NCI-H1694 treated with DMSO at 0.1 percent for 48 hours (cell line): ENCODE measurements at regions not wholly inside any gene's neighbourhood (a gene's known extent, or its start where the extent isn't known, plus 50 kb on each side); places are given as distances from the start of the nearest gene placed in this dataset.

Experiments
- DNase-seq: peaks from one replicate; lab custom pipeline; 2025; lab: John Stamatoyannopoulos, UW

DNA sequence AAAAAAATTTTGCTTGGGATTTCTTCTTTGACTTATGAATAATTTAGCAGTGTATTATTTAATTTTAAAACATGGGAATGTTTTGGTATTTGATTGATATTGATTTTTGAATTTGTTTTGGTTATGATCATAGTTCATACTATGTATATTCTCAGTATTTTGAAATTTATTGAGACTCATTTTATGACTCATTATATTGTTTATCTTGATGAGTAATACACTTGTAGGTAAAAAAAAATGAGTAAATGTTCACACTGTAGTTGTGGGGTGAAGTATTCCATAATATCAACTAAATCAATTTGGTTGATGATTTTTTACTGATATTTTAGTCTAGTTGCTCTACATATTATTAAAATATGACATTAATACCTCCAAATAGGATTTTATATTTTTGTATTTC is 1142.2 kb downstream of the ADGRL3 start:
- DNase-seq, result no peak

DNA sequence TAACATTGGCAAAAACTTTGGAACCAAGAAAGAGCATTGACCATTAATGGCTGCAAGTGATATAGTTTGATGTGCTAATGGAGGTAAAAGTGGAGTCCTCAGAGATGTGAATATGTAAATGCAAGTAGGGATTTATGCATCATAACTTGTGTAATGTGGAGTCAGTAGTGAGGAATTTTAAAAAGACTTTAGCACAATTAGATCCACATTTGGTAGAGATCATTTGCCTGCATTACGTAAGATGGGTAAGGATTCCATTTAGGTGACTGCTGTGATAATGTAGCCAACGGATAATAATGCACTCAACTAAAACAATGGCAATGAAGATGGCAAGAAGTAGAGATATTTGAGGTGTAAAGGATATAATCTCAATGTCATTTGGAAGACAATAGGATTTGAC is 1128.4 kb downstream of the ADGRL3 start:
- DNase-seq, result no peak

DNA sequence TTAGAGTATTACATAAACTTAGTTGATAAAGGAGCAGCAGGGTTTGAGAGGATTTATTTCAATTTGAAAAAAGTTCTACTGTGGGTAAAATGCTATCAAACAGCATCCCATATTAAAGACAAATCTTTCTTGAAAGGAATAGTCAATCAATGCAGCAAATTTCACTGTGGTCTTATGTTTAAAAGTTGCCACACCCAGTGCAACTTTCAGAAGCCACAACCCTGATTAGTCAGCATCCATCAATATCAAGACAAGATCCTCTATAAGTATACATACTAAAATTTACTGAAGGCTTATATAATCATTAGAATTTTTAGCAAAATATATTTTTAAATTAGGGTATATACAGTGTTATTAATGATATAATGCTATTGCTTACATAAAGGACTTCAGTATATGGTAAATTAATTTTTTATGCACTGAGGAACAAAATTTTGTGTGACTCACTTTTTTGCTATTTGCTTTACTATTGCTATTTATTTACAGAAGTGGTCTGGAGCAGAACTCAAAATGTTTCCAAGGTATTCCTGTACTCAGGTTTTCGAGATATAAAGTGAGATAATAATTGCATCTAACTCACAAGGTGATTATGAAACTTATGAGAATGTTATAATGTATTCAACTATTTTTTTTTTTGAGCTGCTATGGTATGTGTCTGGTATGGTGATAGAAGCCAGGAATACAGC is 1127.6 kb downstream of the ADGRL3 start:
- DNase-seq, result no peak

DNA sequence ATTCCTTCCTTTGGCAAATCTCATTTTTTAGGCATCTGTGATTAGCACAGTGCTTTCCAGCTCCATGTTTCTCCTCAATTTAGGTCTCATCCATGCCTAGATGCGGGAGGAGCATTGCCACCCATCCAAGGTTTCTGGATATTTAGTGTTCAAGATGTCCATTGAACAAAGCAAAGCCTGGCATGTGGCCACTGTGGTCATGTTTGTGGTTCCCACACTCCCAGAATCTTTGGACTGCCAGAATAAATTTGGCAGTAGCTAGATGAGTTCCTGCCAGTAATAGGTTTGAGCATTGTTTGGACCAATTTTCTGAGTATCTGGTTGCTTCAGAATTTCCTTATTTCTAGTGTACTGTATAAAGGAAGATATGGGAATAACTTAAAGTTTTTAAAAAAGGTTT is 1124.1 kb downstream of the ADGRL3 start:
- no peak for DNase-seq

DNA sequence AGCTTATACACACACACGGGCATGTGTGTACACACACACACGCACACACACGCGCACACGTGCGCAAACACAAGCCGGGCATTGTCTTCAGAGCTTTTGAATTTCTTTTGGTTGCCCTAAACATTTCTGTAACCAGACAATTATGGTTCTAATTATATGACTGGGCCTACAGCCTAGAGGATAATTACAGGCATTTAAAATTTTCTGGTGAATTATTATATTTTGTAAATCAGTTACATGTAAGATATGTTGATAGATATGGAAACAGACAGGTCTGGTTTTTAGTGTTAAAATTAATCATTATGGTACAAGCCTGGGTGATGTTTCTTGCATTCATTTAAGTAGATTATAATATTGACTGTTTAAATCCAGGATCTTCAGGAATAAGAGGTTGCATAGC is 1120.5 kb downstream of the ADGRL3 start:
- DNase-seq, result no peak

DNA sequence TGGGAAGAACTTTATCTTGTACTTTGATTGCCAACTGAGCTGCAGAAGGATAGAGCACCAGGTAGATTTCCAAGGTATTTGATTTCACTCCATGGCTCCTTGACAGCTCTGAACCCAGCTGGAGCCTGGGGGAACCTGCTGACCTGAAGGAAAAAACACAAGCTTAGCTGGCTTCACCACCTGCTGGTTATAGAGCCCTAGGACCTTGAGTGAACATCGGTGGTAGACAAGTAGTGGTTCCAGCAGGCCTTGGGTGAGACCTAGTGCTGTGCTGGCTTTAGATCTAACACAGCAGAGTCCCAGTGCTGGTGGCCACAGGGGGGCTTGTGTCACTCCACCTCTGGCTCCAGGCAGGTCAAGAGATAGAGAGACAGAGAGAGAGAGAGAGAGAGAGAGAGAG is 1102.6 kb downstream of the ADGRL3 start:
- DNase-seq, result no peak

DNA sequence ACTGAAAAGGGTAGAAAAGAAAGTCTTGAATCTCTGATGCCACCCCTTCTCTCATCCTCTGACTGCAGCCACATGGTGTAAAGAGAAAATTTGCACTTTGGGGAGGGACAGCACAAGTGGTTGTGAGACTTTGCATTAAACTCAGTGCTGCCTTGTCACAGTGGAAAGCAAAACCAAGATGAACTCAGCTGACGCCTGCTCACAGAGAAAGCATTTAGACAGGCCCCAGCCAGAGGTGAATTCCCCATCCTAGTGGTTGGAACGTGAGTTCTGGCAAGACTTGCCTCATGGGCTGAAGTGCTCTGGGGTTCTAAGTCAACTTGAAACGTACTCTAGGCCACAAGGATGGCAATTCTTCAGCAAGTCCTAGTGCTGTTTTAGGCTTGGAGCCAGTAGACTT is 1101.4 kb downstream of the ADGRL3 start:
- no peak for DNase-seq

DNA sequence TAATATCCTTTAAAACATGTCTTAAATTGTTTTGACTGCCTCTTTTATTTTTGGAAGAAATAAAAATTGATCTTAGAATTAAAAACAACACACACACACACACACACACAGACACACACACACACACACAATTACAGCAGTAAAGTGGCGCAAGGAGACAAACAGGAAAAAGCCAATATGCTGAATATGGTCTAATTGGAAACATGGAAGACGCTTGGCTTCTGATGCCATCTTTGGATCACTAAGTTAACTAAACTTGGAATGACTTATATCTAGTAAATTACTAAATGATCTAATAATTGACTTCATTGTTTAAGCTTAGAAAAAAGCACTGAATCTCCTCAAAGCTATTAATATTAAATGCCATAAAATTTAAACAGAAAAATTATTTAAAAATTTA is 1093.4 kb downstream of the ADGRL3 start:
- no peak for DNase-seq

DNA sequence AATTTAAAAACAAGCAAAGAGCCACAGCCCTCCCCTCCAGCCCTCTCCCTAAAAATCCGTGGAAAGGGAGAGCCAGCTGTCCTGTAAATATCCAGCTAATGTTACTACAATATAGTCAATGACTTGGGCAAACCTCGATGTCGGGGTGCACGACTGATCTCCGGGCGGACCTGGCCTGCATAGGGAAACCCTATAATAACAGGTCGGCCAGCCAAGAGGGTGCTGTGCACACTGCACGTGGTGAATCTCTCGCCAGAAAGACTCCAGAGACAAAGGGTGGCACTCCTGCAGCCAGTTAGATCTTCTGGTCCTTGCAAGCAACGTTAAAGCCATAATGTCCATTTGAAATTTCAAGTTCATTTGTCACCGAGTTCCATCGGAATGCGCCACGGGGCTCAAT is 1092.8 kb downstream of the ADGRL3 start:
- no peak for DNase-seq

DNA sequence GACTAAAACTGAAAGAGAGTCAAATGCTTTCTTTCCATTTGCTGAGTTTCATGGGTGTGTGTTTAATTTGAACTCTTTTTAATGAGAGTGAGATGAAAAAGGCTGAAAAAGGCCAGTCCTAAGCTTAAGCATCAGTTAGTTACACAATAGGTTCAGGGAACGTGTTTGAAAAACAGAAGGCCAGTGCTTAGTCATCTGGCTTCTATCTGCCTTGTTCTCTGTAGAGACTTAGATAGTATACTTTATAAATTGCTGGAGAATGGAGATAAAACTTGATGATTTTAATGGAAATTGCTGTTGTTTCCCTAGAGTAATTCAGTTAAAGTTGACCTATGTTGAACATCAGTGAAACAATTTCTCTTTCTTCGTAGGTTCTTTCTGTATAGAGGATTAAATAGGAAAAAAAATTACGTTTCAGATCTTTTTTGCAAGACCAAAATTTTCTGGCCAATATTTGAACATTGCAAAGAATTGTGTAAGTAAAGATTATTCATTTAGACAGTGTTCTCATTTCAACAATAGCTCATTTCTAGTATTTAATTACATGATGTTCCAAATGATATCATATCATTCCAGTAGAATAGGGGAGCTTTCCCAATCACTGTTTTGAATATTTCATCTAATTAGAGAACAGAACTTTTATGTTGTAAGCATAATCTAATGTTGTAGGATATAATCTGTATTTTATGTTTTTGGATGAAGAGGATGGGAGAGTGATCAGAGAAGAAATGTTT is 1088.8 kb downstream of the ADGRL3 start:
- DNase-seq, result no peak

DNA sequence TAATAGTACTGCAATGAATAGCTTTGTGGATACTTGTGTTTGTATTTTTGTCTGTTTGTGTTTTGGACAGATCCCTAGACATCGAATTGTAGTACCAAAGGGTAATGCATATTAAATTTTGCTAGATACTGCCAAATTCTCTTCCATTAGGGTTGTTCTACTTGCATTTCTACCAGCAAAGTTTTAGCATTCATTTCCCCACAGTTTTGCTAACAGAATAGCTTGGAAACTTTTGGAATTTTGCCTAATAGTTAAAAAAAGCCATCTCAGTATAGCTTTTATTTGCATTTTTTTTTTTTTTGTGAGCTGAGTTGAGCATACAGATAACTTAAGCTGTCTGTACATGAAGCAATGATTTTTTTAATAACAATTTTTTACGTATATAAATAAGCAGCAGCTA is 1084.9 kb downstream of the ADGRL3 start:
- DNase-seq, result no peak

DNA sequence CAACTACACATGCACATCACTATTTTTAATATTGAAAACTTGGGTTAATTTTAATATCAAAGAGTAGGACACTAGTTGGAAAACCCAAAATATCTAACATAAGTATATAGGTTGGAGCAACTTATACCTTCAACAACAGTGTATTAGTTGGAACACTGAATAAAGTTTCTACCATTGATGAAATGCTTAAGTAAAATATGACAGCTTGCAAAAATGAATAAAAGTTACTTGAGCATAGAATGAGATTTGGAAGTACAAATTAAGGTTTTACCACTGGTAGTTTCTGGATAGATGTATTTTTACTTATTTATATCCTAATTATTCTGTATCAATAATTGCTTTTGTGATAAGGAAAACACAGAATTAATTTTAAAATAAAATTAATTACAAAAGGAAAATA is 1079.6 kb downstream of the ADGRL3 start:
- DNase-seq, result no peak

DNA sequence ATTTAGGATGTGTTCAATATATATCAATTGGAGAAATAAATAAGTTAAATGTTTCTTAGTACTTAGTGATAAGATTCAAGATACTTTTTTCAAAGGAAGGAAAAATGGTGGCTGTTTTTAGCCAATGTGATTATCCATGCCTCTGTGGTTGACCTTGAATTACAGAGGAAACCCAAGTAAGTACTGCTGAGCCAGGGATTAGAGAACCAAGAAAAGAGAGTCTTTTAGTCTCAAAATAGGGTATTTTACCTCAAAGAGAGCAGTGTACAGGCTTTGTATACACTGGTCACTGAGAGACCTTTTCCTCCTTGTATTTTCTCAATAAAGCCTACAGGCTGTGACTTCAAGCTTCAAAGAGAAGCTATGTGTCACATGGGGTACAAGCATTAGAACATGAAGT is 1075.3 kb downstream of the ADGRL3 start:
- DNase-seq, result no peak

DNA sequence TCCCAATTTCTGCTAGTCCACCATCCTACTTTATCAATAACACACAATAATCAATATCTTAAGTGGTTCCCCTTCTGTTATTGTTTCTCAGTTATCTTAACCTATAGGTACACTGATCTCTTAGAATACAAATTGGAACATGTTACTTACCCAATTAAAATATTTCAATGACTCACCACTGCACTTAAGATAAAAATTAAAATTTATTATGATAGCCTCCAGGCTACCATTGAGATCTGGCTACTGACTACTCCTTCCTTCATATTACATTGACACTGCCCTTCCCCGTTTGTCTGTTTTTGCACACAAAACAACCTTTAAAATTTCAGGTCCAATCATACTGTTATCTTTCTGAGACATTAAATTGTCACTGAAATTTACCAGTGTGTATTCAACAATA is 1074.7 kb downstream of the ADGRL3 start:
- no peak for DNase-seq

DNA sequence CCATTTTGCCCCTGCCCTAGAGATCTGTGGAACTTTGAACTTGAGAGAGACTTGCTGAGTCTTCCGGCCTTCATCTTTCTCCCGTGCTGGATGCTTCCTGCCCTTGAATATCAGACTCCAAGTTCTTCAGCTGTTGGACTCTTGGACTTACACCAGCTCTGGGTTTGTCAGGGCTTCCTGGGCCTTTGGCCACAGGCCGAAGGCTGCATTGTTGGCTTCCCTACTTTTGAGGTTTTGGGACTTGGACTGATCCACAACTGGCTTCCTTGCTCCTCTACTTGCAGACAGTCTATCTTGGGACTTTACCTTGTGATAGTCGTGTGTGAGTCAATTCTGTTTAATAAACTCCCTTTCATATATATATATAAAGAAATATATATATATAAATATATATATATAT is 1071.0 kb downstream of the ADGRL3 start:
- no peak for DNase-seq

DNA sequence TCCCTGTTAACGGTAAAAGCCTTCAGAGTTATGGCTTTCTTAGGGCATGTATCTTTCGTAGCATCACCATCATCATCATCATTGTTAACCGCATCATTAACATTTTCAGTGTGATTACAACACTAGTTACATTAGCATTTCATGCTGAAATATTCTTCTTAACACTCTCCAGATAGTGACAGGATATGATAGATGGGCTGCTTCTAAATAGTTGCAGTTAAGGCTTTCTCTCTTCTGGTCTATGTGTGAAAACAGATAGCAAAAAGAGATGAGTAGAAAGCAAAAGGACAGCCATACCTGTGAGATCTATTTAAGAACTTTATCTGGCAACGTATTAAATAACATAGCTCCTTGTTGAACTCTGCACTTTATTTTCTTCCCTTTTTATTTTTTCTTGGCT is 1069.8 kb downstream of the ADGRL3 start:
- no peak for DNase-seq

DNA sequence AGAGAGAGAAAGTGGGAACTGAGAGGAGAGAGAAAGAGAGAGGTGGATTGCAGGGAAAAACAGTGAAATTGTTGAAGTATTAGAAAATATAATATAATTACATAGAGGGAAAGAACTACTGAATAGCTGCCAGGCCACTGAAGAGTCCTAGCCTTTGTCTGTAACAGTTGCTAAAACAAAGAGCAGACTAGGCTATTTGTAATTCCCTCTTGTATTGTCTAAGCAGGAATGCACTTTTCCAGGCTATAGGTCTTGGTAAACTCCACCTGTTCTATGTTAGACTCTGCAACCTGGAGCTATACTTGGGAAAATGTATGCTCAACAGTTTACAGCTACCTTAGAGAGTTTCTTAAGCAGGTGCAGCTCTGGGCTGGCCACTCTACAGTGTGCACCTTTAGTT is 1063.3 kb downstream of the ADGRL3 start:
- no peak for DNase-seq

DNA sequence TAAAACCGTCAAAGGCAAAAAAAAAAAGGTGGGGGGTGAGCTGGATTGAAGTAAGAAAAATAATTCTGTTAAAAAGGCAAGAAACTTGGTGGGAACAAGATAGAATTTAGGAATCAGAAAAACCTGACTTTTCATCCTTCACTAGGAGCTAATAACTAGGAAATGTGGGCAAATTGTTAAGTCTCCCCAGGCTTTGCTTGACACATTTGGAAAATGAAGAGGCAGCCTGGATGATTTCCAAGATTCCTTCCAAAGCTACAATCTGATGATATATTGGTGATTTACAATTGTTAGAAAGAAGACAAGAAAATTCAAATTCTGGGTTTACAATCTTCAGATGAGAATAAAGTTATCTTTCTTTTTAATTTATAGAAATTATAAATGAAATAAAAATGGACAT is 1062.5 kb downstream of the ADGRL3 start:
- DNase-seq, result no peak

DNA sequence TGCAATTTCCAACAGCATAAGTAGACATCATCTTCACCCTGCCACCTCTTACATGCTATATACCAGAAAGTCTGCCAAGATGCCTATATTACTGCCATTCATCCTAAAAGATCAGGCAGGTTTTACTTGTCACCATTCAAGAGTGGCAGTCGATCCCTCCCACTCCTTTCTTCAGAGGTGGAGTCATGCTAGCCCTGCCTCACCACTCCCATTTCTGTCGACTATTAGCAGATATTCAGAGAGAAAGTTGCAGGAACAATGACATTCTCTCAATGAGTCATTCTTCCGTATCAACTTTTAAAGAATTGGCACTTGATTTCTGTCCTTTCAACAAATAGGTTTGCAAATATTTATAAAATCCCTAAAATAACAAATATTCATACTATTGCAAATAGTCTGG is 1060.1 kb downstream of the ADGRL3 start:
- DNase-seq, result no peak

DNA sequence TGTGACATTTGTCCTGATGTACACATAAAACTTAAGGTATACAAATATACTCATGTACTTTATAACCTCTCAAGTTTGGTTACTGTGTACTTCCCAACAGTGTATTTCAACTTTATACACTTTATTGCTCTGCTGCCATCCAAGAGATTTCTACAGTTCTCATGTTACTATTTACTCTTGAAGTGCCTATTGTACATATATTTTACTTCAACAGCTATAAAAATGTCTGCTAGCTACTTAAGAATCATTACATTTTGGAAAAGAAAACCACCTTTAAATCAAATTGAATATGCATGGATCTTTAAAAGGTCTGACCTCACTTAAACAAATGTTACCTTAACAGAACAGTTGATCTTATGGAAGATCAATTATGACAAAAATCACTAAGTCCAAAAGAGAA is 1056.4 kb downstream of the ADGRL3 start:
- no peak for DNase-seq

DNA sequence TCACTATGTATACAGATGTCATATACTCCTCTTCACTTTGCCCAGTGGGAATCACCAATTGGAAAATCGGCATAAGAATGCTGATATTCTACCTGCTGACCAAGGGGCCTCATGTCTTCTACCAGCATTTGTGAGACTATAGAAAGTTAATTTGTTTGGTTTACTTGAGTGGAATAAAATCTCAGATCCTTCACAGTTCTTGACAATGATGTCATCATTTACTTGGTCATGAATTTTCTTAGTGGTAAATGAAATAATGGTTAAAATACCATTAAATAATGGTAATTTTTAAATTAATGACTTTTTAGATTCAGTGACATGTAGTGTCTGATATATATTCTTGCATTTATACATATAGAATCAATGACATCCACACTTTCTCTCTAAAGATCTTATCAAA is 1052.6 kb downstream of the ADGRL3 start:
- DNase-seq, result no peak

DNA sequence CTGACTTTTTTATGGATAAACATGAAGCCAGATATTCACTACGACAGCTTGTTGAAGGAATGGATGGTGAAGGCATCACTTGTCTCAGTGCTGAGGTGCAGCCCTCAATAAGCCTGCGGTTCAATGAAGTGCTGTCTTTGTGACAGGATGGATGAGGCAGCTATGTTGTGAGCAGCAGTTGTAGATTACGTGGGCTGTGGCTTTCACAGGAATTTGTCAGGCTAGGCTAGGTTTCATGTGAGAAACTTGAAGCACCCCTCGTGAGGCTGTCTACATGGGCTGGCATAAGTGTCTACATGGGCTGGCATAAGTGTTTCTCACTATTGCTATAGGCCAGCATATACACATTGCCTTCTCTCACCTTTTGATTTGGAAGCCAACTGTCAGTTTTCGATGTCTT is 1050.0 kb downstream of the ADGRL3 start:
- no peak for DNase-seq

DNA sequence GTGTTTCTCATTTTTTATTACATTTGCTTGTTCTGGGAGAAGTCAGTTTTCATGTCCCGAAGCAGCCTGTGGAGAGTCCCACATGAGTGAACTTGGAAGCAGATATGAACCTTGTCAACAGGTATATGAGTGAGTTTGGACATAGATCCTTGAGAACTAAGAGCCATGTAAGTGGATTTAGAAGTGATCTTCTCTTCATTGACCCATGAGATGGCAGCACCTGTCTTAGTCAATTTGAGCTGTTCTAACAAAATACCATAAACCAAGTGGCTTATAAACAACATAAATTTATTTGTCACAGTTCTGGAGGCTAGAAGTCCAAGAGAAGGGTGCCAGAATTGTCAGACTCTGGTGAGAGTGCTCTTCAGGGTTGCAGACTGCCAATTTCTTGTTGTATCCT is 1043.8 kb downstream of the ADGRL3 start:
- DNase-seq, result no peak

DNA sequence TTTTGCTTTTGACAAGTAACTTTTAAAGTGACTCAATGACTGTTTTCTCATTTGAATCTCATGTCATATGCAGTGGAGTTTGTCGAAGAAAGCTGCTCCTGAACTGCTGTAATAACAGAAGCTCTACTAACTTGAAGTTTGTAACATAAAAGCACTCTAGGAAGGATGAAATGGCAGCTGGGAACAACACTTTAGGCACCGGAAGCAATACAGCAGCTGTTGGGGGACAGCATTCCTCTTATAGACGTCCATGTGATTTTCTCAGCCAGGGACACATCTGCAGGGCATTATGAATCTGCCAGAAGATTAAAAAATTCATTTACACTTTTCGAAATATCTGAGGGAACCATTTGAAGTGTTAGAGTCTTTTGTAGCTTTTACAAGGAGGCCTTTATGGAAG is 1035.8 kb downstream of the ADGRL3 start:
- DNase-seq, result no peak
